H1 (cell line): ENCODE measurements at regions not wholly inside any gene's neighbourhood (a gene's known extent, or its start where the extent isn't known, plus 50 kb on each side); places are given as distances from the start of the nearest gene placed in this dataset.

Experiments used
- CTCF ChIA-PET: fragments of 300-600 bp; sonication (Branson Sonifier 250); formaldehyde crosslinking; loops from one replicate; lab custom pipeline; 2021; ENCODE audit not compliant: partially characterized antibody; lab: Charles Lee
- POLR2A ChIA-PET: fragments of 300-600 bp; sonication (Branson Sonifier 250); formaldehyde crosslinking; loops from one replicate; lab custom pipeline; 2021; ENCODE audit warnings: inconsistent platforms; ENCODE audit not compliant: partially characterized antibody; lab: Charles Lee
- DNase-seq, 2 experiments: peaks; one replicate each; pipeline versions ENCODE4 v3.0.0 to v3.0.0-alpha.2; 2010 to 2022; ENCODE audit warnings: low spot score in 2 of 2, low read depth in 1 of 2, mixed read lengths in 1 of 2
- FAIRE-seq: peaks from 2 replicates; lab custom pipeline; 2011; peaks lifted over from hg19 to GRCh38; lab: Jason Lieb, UNC
- H2AFZ ChIP-seq: 2 replicates; pipeline ENCODE4 v1.8.1; 2012; ENCODE audit warnings: low read length, inconsistent platforms
- H2AK5ac ChIP-seq: 2 replicates; pipeline ENCODE4 v1.6.1; 2013; ENCODE audit warnings: low read depth, low read length
- H2BK120ac ChIP-seq: replicated peaks from 2 replicates; pipeline ENCODE3; 2013; ENCODE audit warnings: low read depth, low read length, inconsistent platforms
- H2BK12ac ChIP-seq: 2 replicates; pipeline ENCODE4 v1.6.1; 2013; ENCODE audit warnings: low read depth, low read length
- H2BK15ac ChIP-seq: 2 replicates; pipeline ENCODE4 v1.6.1; 2013; ENCODE audit warnings: low read length
- H2BK20ac ChIP-seq: 2 replicates; pipeline ENCODE4 v1.6.1; 2013; ENCODE audit warnings: low read length
- H2BK5ac ChIP-seq: 2 replicates; pipeline ENCODE4 v1.6.1; 2013; ENCODE audit warnings: low read depth, low read length
- H3K14ac ChIP-seq: 2 replicates; pipeline ENCODE4 v1.6.1; 2013; ENCODE audit warnings: inconsistent platforms; ENCODE audit not compliant: insufficient read length
- H3K18ac ChIP-seq: 2 replicates; pipeline ENCODE4 v1.6.1; 2013; ENCODE audit warnings: low read length; ENCODE audit errors: extremely low read depth
- H3K23ac ChIP-seq: 2 replicates; pipeline ENCODE4 v1.6.1; 2013; ENCODE audit warnings: inconsistent platforms; ENCODE audit not compliant: insufficient read length
- H3K23me2 ChIP-seq: 2 replicates; pipeline ENCODE4 v1.6.1; 2013; ENCODE audit warnings: low read depth, low read length
- H3K27ac ChIP-seq: 2 replicates; pipeline ENCODE4 v1.6.1; 2011; ENCODE audit warnings: low read depth, low read length, inconsistent platforms
- H3K27me3 ChIP-seq, 4 experiments: replicated peaks in 1 of 4; 1 replicate in 1 of 4; 2 replicates in 3 of 4; pipeline versions ENCODE4 v1.6.1 to v1.8.1; 2011 to 2013; ENCODE audit warnings: low read length in 3 of 4, mild to moderate bottlenecking in 3 of 4, inconsistent platforms in 2 of 4, mixed read lengths in 2 of 4, moderate library complexity in 1 of 4; ENCODE audit not compliant: control insufficient read depth in 3 of 4, insufficient read depth in 3 of 4; ENCODE audit errors: extremely low read depth in 1 of 4
- H3K36me3 ChIP-seq, 4 experiments: 2 replicates each; pipeline versions ENCODE4 v1.6.1 to v1.8.1; 2011 to 2013; ENCODE audit warnings: mild to moderate bottlenecking in 4 of 4, low read length in 3 of 4, moderate library complexity in 2 of 4, control low read depth in 1 of 4, inconsistent platforms in 1 of 4; ENCODE audit not compliant: insufficient read depth in 4 of 4, control insufficient read depth in 2 of 4
- H3K4ac ChIP-seq: replicated peaks from 2 replicates; pipeline ENCODE3; 2013; ENCODE audit warnings: low read length, low read depth, mixed read lengths, inconsistent platforms; ENCODE audit not compliant: insufficient read length
- H3K4me1 ChIP-seq, 4 experiments: replicated peaks in 1 of 4; 1 replicate in 1 of 4; 2 replicates in 3 of 4; pipeline versions ENCODE4 v1.6.1 to v1.8.1; 2011 to 2013; ENCODE audit warnings: low read length in 3 of 4, inconsistent platforms in 2 of 4, mixed read lengths in 1 of 4; ENCODE audit not compliant: insufficient read depth in 4 of 4, control insufficient read depth in 3 of 4
- H3K4me2 ChIP-seq, 2 experiments: 2 replicates each; pipeline versions ENCODE4 v1.6.1 to v1.8.1; 2011 to 2013; ENCODE audit warnings: low read depth in 2 of 2, low read length in 2 of 2, control low read depth in 1 of 2, inconsistent platforms in 1 of 2, mild to moderate bottlenecking in 1 of 2; ENCODE audit not compliant: insufficient read depth in 1 of 2
- H3K4me3 ChIP-seq, 4 experiments: fragments of 200-600, 300-600 bp in 1 of 4; sonication (generic), shearing (Covaris generic), sonication (Bioruptor Twin) in 1 of 4; 2 replicates each; pipeline versions ENCODE4 v1.5.1 to v1.8.1; 2011 to 2016; ENCODE audit warnings: low read length in 4 of 4, low read depth in 3 of 4, control low read depth in 2 of 4, inconsistent platforms in 2 of 4, mild to moderate bottlenecking in 2 of 4, mixed read lengths in 1 of 4, moderate library complexity in 1 of 4; ENCODE audit not compliant: insufficient read depth in 2 of 4; ENCODE audit errors: extremely low read depth in 1 of 4
- H3K56ac ChIP-seq: replicated peaks from 2 replicates; pipeline ENCODE3; 2013; ENCODE audit warnings: low read depth, mild to moderate bottlenecking, mixed read lengths, low read length, inconsistent platforms; ENCODE audit not compliant: insufficient read length
- H3K79me1 ChIP-seq: 2 replicates; pipeline ENCODE4 v1.6.1; 2013; ENCODE audit warnings: low read depth, low read length, control low read depth
- H3K79me2 ChIP-seq, 2 experiments: 2 replicates each; pipeline versions ENCODE4 v1.6.1 to v1.8.1; 2012 to 2013; ENCODE audit warnings: low read length in 2 of 2, mild to moderate bottlenecking in 2 of 2, inconsistent platforms in 1 of 2; ENCODE audit not compliant: insufficient read depth in 2 of 2, control insufficient read depth in 1 of 2
- H3K9ac ChIP-seq, 4 experiments: replicated peaks in 1 of 4; 1 replicate in 1 of 4; 2 replicates in 3 of 4; pipeline versions ENCODE4 v1.6.1 to v1.8.1; 2011 to 2013; ENCODE audit warnings: low read depth in 3 of 4, low read length in 3 of 4, control low read depth in 2 of 4, mild to moderate bottlenecking in 2 of 4, moderate library complexity in 2 of 4, inconsistent platforms in 1 of 4; ENCODE audit errors: extremely low read depth in 1 of 4
- H3K9me3 ChIP-seq, 2 experiments: 2 replicates each; pipeline versions ENCODE4 v1.6.1 to v1.8.1; 2012 to 2013; ENCODE audit warnings: mild to moderate bottlenecking in 2 of 2, moderate library complexity in 2 of 2, control low read depth in 1 of 2, inconsistent platforms in 1 of 2, low read depth in 1 of 2, low read length in 1 of 2, mixed read lengths in 1 of 2; ENCODE audit not compliant: insufficient read depth in 2 of 2
- H4K20me1 ChIP-seq, 2 experiments: replicated peaks in 1 of 2; 2 replicates each; pipeline versions ENCODE3 to v1.8.1; 2011 to 2013; ENCODE audit warnings: inconsistent platforms in 2 of 2, low read length in 2 of 2, mild to moderate bottlenecking in 1 of 2; ENCODE audit not compliant: insufficient read depth in 2 of 2, control insufficient read depth in 1 of 2
- H4K5ac ChIP-seq: 2 replicates; pipeline ENCODE4 v1.6.1; 2013; ENCODE audit warnings: low read length, low read depth, mixed read lengths, inconsistent platforms; ENCODE audit not compliant: insufficient read length
- H4K8ac ChIP-seq: 2 replicates; pipeline ENCODE4 v1.8.0; 2013; ENCODE audit warnings: mild to moderate bottlenecking, moderate library complexity, low read length, inconsistent platforms; ENCODE audit not compliant: insufficient read depth; ENCODE audit errors: extremely low read depth
- H4K91ac ChIP-seq: replicated peaks from 2 replicates; pipeline ENCODE3; 2013; ENCODE audit warnings: low read length, mixed read lengths, inconsistent platforms; ENCODE audit not compliant: insufficient read length
- ASH2L ChIP-seq: fragments of 200-600, 300-600 bp; sonication (generic); IDR thresholded peaks from one replicate; pipeline ENCODE4 v1.7.1; 2017; ENCODE audit warnings: low read length
- SAP30 ChIP-seq: fragments of 300-600 bp; sonication (generic); IDR thresholded peaks from 2 replicates; pipeline ENCODE4 v1.7.1; 2012; ENCODE audit warnings: low read length, moderate library complexity, mild to moderate bottlenecking, inconsistent platforms; ENCODE audit not compliant: insufficient read depth, insufficient replicate concordance
- TCF12 ChIP-seq: IDR thresholded peaks from 2 replicates; pipeline ENCODE4 v1.6.1; 2011; ENCODE audit warnings: low read depth, mild to moderate bottlenecking, low read length

- H3K27ac ChIP-seq: no peak overlapping the region
- DNase-seq (no peak), FAIRE-seq (no peak)
- no peak overlapping the region for H2BK5ac ChIP-seq
- no peak overlapping the region for H2AFZ ChIP-seq
- H4K91ac ChIP-seq: no peak overlapping the region
- H3K4me2 ChIP-seq: no peak overlapping the region
- H2BK15ac ChIP-seq: no peak overlapping the region
- no peaks in the 10 kb centered on the region for H3K79me2 ChIP-seq
- no peak overlapping the region for H3K18ac ChIP-seq
- no peak overlapping the region for H4K5ac ChIP-seq
- H3K36me3 ChIP-seq: no peaks in the 10 kb centered on the region
- H4K20me1 ChIP-seq: no peaks in the 10 kb centered on the region
- peaks cover 0 to 1% (median 0%) of the 10 kb centered on the region in 4 experiments; a peak in 1 of 7 replicates for H3K27me3 ChIP-seq
- no peak overlapping the region for H3K4ac ChIP-seq
- H3K4me1 ChIP-seq: no peaks in the 10 kb centered on the region
- H2BK20ac ChIP-seq: no peak overlapping the region
- H3K4me3 ChIP-seq: no peak overlapping the region
- no peaks in the 10 kb centered on the region for H3K9me3 ChIP-seq
- H2BK120ac ChIP-seq: no peak overlapping the region
- TF ChIP-seq TCF12: no peak
- TF ChIP-seq ASH2L: no peak
- TF ChIP-seq SAP30: no peak
- no peak overlapping the region for H3K9ac ChIP-seq
- H3K56ac ChIP-seq: no peak overlapping the region
- no peaks in the 10 kb centered on the region for H3K79me1 ChIP-seq
- no peaks in the 10 kb centered on the region; the same call in 1 of the 2 replicates for H3K23me2 ChIP-seq
- no peak overlapping the region for H2BK12ac ChIP-seq
- no peak overlapping the region for H3K23ac ChIP-seq
- POLR2A ChIA-PET: interaction anchor here (0.9 kb wide), 1 partner anchor 15 kb away, joined by 3 read pairs; no protein-coding TSS in a partner anchor
- no peak overlapping the region for H4K8ac ChIP-seq
- no peak overlapping the region for H3K14ac ChIP-seq
- H2AK5ac ChIP-seq: no peak overlapping the region
- CTCF ChIA-PET: interaction anchor here (1.1 kb wide), 1 partner anchor 133 kb away, joined by 3 read pairs; no protein-coding TSS in a partner anchor
Measured at GRCh38 chr2:16851126-16851525, 185.5 kb upstream of the CYRIA start.
